GM13977 (cell line): ENCODE measurements at regions not wholly inside any gene's neighbourhood (a gene's known extent, or its start where the extent isn't known, plus 50 kb on each side); places are given as distances from the start of the nearest gene placed in this dataset.
"Not testable (repeated sequence)": the region's sequence is repeated elsewhere in the genome, so short reads cannot be mapped to it uniquely, and the experiment has no call there.

Experiments used
- DNase-seq: peaks from one replicate; pipeline ENCODE4 v3.0.0; 2012; ENCODE audit warnings: low spot score
- in situ Hi-C: fragments of 300-500 bp; cut with MboI; formaldehyde crosslinking; loops from one replicate; pipeline ENCODE4 v1.12.0; 2022; ENCODE audit warnings: low sequenced_read_pairs, low pct_unique_long_range_greater_than_20kb, mixed read lengths, inconsistent platforms; ENCODE audit not compliant: unreplicated experiment
- TF ChIP-seq, protein P1 (sequence below): IDR thresholded peaks from 2 replicates; pipeline ENCODE4 v1.5.1; 2012; ENCODE audit warnings: mild to moderate bottlenecking, control low read depth; ENCODE audit not compliant: insufficient read depth; ENCODE audit errors: extremely low read depth, missing control alignments

DNA sequence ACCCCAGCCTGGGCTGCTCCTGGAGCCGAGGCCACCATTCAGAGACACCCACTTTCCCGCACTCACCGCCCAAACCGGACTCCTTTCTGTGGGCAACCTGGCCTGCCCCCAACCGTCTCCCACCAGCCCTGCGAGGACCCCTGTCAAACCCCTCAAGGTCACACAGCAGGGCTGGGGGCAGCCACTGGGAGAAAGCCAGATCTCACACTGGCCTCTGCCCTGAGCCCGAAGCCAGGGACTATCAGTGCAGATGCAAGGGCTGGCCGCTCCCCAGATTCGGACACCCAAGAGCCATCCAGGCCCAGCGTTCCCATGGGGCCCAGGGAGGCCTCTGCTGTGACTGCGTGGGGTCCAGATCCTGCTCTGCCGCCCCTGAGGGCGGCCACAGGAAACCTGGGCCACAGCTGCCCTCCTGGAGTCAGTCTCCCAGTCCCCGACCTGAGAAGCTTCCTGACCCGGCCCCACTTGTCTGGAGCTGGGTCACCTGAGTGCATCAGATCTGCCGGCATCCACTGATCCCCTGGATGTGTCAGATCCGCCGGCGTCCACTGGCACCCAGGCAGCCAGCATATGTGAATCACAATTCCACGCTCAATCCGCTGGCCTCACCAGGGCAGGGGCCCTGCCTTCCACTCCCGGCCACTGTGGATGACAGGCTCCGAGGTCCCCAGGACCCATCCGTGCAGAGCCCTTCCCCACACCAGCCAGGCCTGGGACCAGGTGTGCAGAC, 139.7 kb downstream of the BRD1 start:
- TF ChIP-seq, protein P1, sequence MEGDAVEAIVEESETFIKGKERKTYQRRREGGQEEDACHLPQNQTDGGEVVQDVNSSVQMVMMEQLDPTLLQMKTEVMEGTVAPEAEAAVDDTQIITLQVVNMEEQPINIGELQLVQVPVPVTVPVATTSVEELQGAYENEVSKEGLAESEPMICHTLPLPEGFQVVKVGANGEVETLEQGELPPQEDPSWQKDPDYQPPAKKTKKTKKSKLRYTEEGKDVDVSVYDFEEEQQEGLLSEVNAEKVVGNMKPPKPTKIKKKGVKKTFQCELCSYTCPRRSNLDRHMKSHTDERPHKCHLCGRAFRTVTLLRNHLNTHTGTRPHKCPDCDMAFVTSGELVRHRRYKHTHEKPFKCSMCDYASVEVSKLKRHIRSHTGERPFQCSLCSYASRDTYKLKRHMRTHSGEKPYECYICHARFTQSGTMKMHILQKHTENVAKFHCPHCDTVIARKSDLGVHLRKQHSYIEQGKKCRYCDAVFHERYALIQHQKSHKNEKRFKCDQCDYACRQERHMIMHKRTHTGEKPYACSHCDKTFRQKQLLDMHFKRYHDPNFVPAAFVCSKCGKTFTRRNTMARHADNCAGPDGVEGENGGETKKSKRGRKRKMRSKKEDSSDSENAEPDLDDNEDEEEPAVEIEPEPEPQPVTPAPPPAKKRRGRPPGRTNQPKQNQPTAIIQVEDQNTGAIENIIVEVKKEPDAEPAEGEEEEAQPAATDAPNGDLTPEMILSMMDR: no peak
- in situ Hi-C loops: no loop called here
- no peak for DNase-seq

DNA sequence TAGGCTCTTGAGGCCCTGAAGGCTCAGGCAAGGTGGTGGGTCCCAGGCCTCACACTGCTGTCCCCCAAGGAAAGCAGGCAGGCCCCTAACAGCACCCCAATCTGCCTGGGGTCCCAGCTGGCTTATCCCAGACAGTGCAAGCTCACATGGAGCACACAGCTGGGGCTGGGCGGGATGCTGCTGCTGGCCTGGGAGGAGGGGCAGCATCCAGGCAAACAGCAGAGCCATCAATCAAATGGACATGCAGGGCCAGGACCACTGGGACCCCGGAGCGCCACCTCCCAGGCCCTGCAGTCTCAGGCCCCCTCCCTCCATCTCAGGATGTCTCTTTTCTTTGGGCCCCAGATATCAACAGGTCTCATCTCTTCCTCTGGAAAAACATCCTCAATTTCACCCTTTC, 140.3 kb downstream of the BRD1 start:
- in situ Hi-C loops: no loop called here
- DNase-seq: no peak
- TF ChIP-seq, protein P1: no peak

DNA sequence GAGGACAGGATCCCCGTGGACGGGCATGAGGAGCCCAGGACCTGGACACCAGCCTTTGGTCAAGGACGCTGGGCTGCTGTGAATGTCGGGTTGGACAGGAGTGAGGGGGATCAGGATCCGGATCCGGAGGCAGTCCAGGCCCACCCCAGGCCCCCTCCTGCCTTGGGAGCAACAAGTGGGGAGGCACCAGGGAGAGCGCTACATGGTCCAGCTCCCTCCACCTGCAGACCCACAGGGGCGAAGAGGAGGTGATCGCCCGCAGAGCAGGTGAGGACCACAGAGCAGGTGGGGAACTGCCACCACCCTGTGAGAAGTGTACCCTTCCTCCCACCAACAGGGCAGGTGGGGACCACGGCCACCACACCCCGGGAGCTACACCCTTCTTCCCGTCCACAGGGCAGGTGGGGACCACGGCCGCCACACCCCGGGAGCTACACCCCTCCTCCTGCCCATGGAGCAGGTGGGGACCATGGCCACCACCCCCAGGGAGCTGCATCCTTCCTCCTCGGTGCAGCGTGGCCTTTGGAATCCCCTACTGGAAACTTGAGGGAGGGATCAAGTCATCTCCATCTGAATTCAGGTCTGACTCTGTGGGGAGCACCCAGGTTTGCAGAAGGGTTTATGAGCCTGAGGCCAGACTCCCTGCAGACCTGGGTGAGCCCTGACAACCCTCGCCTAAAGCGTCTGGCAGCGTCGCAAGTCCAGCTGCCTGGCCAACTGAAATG, 141.0 kb downstream of the BRD1 start:
- DNase-seq: no peak
- TF ChIP-seq, protein P1: no peak
- in situ Hi-C loops: no loop called here

- in situ Hi-C loops: no loop called here
- TF ChIP-seq, protein P1: no peak
- DNase-seq: no peak
Observed at GRCh38 chr22:49685686-49686085, 142.0 kb downstream of the BRD1 start.

- in situ Hi-C loops: no loop called here
- TF ChIP-seq, protein P1: no peak
Observed at GRCh38 chr22:49685116-49685515, 142.6 kb downstream of the BRD1 start.

GRCh38 chr22:49683032-49683431, 144.6 kb downstream of the BRD1 start:
- in situ Hi-C loops: no loop called here
- no peak for DNase-seq
- TF ChIP-seq, protein P1: no peak

More at GRCh38 chr22:49685116-49685515, 142.6 kb downstream of the BRD1 start:
- DNase-seq: no peak

DNA sequence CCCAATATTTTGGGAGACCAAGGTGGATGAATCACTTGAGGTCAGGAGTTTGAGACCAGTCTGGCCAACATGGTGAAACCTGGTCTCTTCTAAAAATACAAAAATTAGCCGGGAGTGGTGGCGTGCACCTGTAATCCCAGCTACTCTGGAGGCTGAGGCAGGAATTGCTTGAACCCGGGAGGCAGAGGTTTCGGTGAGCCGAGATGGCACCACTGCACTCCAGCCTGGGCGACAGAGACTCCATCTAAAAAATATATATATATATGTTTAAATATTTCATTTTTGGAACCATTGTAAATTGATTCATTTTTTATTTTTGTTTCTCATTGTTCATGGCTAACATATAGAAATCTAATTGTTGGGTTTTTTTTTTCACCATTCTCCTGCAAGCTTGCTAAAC, 146.9 kb downstream of the BRD1 start:
- DNase-seq, in situ Hi-C loops: not testable (repeated sequence)
